Fibroblast of peridontal ligament (primary cell): ENCODE measurements at regions not wholly inside any gene's neighbourhood (a gene's known extent, or its start where the extent isn't known, plus 50 kb on each side); places are given as distances from the start of the nearest gene placed in this dataset.

ENCODE experiments used
- DNase-seq: peaks from one replicate; pipeline ENCODE4 v3.0.0-alpha.2; 2010; ENCODE audit errors: extremely low read depth

DNA sequence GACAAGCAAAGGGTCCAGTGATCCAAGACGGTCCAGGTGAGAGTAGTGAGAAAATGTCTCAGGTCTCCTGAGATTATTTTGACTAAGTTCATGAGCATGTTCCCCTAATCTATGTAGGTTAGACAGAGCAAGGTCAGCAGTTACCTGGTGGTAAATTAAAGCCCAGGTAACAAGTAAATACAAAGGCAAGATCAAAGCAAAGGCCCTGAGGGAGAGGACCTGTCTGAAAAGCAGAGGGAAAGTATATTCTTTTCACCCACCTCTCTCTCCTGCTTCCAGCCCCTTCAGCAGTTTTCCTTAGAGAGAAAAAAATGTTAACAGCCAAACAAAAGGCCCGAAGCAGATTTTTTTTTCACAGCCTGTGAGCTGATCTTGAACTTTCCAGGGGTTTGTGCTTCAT lies 302.7 kb downstream of the MAP2K6 start:
- no peak for DNase-seq

DNA sequence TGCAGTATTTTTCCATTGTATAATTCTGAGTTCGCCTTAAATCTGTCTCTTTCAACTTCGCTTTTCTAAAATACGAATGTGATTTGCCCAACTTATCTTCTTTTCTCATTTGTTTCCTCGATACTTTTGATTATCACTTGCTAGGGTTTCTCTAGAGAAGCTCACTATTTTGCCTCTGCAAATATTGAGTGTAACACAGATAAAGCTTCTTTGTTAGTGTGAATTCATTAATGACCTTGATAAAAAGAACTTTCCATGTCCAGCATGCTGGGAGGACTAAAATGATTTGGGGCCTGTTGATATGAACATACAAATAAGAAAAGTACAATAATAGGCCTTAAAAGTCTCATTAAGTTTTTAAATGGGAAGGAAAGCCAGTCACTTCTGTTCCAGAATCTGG lies 303.3 kb downstream of the MAP2K6 start:
- no peak for DNase-seq

DNA sequence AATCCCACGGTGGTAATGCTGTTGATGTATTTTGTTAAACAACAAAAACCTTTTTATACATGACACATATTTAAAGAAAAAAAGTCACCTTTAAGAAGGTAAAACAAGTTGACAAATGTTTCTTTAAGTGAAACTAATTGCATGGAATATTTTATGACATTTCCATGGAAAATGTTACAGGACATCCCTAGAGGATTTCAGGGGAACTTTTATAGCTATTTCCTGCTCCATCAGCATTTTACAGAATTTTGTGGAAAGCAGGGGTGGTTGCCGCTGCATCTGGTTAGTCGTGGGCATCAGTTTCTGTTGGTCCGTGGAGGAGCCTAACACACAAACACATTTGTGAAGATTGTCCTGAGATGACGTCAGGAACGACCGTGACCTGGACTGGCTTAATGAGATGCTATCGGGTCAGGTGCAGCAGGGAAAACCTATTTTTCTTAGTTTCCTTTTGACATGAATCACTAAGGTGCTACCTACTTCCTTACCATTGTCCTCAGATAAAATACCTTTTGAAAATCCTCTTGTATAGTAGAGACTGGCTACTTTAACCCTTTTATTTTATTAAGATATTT lies 305.1 kb downstream of the MAP2K6 start:
- DNase-seq: no peak

DNA sequence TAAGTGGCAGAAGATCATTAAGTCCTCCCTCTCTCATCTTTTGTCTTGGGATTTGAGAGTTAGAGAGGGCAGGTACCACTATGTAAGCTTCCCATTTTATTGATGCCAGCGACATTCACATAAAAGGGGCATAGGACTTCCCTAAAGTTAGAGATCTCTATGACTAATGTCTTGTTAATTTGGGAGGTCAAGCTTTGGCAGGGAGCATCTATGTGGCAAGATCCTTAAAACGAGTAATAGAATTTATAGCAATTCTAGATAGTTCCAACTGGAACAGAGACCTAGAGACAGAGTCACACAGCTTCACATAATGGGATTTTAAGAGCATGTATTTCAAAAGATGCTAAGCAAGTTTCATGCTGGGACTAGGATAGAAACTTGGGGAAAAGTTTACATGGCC lies 308.0 kb downstream of the MAP2K6 start:
- no peak for DNase-seq

DNA sequence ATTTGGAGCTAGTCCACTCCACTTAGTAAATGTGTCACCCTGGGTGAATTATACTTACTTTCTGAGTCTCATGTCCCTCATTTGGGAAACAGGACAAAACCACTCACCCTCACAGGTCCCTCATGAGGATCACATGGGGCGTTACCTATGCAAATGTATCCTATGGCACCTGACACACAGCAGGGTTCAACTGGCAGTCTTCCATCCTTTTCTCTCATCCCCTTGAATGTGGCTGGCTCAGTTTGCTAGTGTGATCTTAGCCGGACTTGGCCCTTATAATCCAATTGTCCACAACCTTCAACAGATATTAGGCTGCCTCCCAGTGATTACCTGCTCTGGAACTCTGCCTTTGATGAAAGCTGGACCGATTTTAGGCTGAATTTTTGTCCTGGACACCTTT lies 308.8 kb downstream of the MAP2K6 start:
- DNase-seq: no peak

DNA sequence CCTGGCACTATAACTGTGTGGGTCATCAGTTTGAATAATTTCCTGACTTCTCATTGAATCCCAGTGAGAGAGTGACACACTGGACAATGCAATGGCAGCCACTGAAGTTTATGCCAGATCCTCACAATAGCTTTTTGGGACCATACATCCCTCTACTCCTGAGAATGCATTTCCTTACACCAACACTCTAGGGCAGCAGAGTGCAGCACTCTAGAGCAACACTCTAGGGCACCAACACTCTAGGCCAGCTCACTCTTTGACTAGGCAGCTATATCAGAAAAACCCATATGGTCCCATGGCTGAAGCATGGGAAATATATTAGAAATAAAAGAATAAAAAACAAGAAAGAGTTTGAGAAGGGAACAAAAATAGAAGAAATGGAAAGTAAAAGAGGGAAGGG lies 309.2 kb downstream of the MAP2K6 start:
- no peak for DNase-seq

DNA sequence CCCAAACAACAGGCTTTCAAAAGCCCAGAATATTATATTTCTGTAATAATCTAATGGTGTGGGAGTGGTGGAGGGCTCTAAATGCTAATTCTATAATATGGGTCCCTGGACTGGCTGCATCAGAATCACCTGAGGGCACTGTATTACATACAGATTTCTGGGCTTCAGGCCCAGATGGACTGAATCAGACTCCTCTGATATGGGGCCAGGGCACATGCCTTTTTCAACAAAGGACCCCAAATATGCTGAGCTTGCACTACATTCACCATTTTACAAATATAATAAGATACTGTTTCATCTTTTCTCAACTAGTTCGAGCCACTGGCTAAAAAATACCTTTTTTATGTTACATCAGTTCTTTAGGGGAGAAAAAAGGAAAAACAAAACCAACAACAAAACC lies 309.7 kb downstream of the MAP2K6 start:
- DNase-seq: peak; percentile 26

DNA sequence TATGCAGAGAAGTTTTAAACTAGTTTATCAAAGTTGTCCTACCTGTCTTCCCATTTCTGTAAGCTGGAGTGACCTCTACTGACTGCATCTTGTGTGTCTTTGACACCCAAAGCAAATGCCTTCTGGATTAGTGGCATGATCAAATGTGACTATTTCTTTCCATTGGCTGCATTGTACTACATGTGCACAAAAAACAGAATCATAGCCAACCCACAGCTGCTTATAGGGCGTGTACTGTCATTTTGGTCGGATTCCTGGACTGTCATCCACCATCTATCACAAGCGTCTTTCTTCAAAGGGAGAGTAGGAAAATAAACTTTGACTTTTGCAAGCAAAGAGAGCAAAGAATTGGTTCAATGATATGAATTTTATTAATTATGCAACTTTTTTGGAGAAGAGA lies 310.6 kb downstream of the MAP2K6 start:
- DNase-seq: no peak

DNA sequence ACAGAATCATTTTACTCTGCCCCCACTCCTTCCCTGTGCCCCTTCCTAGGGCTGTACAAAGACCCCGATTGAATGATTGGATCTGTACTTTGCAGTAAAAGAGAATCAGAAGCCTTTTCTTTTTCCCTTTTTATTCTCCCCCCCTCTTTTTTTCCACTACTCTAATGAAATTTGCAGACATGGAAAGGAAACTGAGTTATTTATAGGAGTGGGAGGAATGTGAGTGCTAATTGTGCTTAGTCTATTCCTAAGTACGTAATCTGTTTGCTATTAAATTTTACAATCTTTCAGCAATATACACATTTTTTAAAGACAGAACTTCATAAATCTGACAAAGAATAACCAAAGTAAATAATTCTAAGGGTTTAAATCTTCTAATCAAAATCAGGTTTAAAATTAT lies 314.3 kb downstream of the MAP2K6 start:
- no peak for DNase-seq

DNA sequence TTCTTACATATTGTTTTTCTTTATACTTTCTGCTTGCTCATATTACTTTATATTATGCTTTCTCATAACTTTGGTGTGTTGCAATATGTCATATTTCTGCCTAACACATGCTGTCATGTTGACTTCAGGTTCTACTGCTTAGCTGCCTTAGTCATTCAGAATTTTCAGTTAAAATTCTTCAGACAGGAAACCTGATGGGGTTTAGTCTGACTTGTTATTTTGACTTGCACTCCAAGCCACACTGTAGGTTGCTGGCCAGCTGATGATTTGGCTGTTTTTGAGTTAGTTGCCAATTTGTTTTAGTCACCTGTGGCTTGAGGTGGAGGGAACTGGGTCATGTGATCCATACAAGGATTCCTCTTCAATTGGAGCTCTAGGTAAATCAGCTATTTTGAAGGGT lies 315.4 kb downstream of the MAP2K6 start:
- DNase-seq: peak; percentile 29

DNA sequence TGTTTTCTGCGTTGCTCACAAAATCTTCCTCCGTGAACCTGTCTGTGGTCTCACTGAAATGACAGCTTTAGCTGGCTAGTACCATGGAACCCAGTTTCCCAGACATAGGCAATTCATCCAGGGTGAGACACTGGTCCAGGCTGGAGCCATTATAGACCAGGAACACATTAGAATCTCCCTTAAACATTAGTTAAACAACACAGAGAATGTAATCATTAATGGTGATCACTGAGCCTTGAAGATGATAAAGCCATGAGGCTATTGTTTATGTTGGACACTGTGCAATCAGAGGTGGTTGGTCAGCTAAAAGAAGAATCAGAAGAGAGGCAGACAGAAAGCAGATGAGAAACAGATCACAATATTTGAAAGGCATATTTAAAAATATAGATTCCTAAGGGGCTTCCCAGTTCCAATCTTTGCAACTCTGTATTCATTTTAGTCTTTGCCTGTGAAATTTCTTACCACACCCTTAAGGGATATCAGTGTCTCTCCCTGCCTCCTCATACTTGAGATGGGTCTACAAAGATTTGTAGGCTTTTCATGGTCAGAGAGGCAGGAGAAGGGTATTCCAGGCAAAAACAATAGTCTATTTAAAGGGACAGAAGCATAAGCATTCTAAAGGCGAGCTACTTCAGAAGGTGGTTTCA lies 317.9 kb downstream of the MAP2K6 start:
- peak; percentile 45 for DNase-seq

DNA sequence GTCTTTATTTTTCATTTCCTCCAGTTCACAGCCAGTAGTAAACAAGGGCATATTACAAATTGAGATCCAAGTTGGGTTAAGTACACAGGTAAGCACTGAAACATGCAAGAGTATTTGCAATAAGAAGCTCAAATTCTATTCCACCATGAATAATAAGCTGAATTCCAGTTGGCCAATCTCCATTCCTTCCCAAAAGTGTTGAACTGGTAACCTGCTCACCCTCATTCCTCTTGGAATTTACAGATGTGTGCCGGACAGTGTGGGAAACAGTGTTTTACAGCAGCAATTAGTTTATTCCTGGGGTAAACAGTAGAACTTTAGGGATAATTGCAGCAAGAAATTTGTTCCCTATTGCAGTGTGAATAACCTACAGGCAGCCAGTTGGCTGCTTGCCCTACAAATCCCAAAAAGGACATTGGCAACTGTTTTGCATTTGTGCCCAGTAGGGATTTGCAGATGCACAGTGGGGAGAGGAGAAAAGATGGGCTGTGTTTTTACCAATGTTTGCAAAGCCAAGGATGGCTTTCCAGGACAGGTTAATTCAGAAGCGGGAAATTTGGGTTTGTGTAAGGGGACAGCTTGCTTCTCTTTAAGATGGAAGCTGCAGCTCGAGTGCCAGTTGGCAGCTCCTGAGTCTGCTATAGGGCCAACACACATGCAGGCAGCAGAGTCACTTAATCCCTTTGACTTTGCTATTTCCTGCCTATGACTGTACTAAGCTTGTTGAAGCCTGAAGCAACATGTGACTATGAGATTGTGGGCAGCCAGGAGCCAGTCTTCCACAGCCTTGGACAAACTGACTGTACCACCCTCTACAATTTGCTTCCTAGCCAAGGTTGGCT lies 318.9 kb downstream of the MAP2K6 start:
- DNase-seq: peak; percentile 67

DNA sequence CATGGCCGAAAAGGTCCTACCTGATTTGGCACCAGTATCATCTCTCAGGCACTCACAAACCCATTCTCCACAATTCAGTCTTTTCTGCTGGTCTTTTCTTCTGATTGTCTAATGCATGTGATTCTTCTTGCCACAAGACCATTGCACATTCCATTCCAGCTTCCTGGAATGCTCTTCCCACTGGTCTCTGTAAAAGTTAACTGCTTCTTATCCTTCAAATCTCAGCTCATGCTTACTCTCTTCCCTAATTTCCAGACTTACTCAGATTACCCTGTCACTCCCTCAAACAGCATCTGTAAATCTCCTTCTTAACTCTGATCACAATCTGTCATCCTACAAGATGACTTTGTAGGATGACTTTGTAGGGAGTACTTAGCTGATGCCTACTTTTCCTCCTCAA lies 320.2 kb downstream of the MAP2K6 start:
- DNase-seq: no peak

DNA sequence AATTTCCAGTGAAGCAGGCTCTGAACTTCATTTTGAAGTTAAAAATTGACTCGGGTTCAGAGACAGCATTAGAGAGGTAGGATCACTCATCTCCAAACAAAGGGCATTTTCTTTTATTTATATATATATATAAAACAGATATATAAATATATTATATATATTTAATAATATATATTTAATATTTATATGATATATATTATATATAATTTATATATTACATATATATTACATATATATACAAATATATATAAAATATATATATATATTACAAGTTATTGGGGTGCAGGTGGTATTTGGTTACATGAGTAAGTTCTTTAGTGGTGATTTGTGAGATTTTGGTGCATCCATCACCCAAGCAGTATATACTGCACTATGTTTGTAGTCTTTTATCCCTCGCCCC lies 320.8 kb downstream of the MAP2K6 start:
- DNase-seq: no peak

DNA sequence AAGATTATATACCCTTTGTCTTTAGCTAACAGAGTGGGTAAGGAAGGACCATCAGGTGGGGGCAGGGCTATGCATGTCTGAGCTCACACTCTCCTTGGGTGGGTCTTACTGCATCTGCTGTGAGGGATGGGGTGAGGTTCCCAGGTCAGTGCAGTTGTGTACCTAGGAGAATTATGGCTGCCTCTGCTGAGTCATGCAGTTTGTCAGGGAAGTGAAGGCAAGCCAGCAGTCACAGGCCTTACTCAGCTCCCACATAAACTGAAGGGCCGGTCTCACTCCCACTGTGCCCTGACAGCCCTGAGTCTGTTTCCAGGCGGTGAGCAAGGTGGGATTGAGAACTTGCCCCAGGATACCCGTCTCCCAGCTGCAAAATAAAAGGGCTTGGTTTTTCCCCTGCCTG lies 328.6 kb downstream of the MAP2K6 start:
- DNase-seq: no peak

DNA sequence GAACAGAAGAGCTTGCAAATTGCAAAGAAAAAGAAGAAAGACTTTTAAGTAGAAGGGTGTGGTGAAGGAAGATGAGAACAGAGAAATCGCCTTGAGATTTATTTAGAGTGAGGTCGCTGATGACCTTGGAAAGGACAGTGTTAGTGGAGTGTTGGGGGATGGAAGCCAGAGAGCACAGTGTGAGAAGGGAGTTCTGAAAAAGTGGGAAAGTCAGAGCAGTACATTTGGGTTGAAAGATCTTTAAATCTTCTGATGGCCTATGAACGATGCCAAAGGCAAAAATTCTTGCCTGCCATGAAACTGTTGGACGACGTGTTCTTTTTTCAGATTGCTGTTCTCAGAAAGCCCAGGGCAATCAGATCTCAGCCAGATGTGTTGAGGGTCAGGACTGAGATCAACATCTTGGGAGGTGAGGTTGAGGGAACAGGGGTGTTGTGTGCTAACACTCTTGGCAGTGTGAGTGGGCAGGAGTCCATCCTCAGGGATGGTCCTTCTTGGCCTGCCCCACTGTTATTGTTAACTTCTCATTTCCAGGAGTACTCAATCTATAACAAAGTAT lies 330.1 kb downstream of the MAP2K6 start:
- DNase-seq: no peak

DNA sequence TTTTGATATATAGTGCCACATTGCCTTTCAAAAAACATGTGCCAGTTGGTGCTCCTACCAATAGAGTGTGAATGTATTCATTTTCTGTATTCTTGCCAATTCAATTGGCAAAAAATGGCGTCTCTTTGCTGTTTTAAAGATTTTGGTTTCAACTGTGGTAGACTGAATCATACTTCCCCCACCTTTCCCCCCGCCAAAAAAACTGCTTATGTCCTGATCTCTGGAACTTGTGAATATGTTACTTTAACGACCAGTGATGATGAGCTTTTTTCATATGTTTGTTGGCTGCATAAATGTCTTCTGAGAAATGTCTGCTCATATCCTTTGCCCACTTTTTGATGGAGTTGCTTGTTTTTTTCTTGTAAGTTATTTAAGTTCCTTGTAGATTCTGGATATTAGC lies 325.1 kb upstream of the KCNJ16 start:
- DNase-seq: no peak

DNA sequence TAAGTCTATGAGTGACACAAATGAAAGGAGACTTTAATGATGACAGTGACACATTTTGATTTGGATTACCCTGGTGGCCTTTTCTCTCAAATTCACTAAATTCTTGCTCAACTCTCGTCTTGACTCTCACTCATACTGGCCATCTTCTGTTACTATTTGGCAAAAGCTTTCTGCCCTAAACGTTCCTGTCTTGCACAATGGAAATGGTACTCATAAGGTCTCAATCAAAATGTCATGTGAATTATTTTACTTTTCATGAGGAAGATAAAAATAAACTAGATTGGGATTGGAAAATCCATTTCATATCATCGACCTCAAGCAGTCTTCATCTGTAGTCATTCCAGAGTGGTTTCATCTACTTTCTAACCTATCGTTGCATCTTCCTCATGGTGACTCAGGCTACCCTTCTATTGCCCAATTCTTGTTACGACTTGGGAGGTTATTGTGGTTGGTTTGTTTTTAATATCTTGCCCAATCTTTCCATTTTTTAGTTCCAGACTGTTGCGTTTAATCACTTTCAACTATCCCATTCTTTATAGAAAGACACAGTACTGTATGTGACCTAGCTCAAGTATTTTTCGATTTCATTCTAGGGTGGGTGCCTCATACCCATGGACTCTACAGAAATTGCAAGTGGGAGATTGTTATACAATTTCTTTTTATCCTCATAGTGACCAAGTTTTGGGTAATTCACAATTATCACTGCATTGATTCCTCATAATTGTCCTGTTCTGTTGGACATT lies 317.2 kb upstream of the KCNJ16 start:
- peak; percentile 100 for DNase-seq

DNA sequence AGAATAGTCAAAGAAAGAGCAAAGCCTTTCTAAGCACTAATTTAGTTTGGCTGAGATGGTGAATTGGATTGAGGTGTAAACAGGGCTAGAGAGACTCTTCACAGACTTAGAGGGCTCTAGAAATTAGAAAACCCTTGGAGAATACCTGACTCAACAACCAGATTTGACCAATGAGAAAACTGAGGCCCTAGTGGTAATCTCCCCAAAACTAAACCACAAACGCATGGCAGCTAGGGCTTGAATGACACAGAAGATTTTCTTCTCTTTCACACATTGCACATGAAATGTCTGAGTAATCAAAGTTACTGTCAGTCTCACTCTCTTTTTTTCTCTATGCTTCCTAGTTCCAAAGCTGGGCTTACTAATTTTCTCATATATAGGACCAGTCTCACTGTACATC lies 314.5 kb upstream of the KCNJ16 start:
- DNase-seq: no peak

DNA sequence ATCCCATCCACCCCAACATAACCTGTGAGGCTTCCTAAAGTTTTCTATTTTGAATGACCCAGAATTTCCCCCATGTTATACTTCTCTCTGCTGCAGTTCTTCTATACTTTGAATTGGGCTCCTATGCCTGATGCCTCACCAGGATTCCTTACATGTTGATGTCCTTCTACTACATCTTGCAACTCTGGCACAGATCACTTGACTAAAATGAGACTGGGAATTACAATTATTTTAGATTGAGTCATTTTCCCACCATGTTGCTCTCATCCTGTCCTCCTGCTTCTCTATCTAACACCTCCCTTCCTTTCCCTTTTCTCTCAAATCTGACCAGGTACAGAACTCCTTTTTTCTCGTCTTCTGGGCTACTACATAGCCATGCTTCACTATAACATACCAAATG lies 314.0 kb upstream of the KCNJ16 start:
- DNase-seq: peak; percentile 40

DNA sequence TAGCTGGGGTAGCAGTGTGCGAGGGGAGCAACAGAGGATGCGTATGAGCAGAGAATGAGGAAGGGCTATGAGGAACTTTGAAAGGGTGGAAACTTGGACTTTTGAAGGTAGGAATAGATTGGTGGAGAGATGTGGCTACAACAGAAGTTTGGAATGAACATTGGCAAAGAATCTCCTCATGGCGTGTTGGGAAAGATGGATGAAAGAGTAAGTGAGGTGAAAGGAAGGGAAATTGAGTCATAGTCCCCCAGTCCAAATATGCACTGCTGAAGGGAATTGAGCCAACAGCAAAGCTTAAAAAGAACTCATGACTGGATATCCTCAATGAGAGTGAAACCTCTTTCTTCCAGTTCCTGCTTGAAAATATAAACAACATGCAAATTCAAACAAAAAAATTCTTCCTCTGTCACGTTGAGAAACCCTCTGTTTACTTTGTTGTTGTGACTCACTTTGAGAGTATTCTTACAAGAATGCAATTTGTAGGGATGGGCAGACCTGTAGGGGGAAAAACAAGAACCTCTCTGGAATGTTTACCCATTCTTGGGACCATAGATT lies 313.2 kb upstream of the KCNJ16 start:
- DNase-seq: peak; percentile 98

DNA sequence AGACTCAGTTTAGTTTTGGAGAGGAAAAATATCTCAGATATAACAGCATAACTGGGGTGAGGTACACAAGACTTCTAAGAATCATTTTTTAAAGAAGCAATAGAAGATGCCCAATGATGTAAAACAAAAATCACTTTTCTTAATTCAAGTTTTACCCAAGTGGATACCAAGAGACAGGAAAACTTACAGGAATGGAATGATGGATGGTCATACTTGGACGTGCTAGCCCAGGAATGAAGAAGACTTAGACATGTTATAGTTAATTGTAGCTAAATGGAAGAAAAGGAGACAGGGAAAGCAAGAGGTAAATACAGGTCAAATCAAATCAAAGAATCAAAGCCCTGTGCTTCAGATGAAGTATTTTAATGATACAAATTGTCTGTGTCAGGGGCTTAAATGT lies 312.7 kb upstream of the KCNJ16 start:
- no peak for DNase-seq
